GM18498 (cell line): ENCODE measurements at regions not wholly inside any gene's neighbourhood (a gene's known extent, or its start where the extent isn't known, plus 50 kb on each side); places are given as distances from the start of the nearest gene placed in this dataset.
"Not testable (repeated sequence)": the region's sequence is repeated elsewhere in the genome, so short reads cannot be mapped to it uniquely, and the experiment has no call there.

Source experiments
- ATAC-seq: cut with Tn5 transposase; IDR thresholded peaks from one replicate; pipeline ENCODE4 v1.9.1; 2021; ENCODE audit warnings: mild to moderate bottlenecking, moderate library complexity; ENCODE audit not compliant: unreplicated experiment

DNA sequence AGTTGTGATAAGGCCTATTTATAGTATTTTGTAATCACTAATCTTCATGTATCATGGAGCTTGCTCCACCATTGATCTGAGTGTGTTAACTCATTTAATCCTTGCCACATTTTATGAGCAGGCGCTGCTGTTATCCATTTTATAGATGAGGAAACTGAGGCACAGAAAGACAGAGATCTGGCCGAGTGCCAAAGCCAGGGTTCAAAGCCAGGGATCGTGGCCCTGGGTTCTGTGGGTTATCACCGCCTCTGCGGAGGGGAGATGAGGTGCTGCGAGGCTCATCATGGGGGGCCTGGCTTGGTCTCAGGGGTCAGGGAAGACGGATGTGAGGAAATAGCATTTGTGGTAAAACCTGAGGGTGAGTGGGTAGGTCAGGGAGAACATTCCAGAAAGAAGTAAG lies 193.9 kb downstream of the KLRB1 start:
- not testable (repeated sequence) for ATAC-seq

- not testable (repeated sequence) for ATAC-seq
Measured at GRCh38 chr12:9412459-9412858, 195.3 kb downstream of the KLRB1 start.

DNA sequence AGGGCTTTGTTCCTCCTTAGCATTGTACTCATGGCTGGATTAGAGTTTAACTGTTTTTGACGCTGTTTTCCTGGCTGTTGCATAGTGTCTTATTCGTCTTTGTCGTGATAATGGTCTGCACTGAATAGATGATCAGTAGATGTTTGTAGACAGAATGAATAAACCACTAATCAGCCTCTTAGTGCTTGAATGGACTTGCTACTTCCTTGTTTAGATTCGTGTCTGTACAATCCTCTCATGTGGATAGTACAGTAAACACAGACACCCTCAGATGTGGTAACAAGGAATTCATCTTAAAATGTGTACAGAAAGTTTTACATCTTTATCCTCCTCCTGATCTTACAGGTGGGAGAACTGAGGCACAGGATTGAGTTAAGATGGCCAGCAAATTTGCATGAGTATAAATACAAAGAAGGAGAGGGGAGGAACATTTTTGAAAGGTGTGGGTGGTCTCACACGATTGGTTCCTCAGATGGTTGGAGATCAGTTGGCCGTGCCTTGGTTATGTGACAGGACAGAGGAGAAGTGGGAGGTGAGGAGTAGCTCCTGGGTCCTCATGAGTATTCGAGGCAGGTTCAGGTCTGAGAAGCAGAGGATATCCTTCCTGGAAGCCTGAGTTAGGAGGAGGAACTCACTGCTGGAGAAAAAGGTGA lies 196.0 kb downstream of the KLRB1 start:
- ATAC-seq = not testable (repeated sequence)

- not testable (repeated sequence) for ATAC-seq
Measured at GRCh38 chr12:9407425-9407748, 199.2 kb upstream of the PZP start.

DNA sequence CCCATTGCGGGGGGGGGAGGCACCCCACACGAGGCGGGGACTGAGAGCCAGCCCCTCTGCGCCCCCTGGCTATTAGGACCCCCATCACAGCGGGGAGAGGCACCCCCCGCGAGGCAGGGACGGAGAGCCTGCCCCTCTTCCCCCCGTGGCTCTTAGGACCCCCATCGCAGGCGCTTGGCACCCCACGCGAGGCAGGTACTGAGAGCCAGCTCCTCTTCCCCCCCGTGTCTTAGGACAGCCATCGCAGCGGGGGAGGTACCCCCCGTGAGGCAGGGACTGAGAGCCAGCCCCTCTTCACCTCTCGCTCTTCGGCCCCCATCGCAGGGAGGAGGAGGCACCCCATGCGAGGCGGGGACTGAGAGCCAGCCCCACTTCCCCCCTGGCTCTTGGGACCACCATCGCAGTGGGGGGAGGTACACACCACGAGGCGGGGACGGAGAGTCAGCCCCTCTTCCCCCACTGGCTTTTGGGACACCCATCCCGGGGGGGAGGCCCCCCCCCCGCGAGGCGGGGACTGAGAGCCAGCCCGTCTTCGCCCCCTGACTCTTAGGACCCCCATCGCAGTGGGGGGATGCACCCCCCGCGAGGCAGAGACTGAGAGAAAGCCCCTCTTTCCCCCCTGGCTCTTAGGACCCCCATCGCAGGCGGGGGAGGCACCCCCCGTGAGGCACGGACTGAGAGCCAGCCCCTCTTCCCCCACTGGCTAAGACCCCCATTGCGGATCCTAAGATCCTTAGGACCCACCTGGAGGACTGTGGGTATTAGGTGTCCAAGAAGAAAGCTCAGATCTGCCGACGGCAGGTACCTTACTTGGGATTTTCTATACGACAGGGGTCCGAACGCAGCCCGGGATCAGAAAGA lies 198.6 kb upstream of the PZP start:
- no peak for ATAC-seq

- ATAC-seq = no peak
Measured at GRCh38 chr12:9405886-9406563, 197.8 kb upstream of the PZP start.

GRCh38 chr12:9404469-9405260 lies 196.5 kb upstream of the PZP start:
- no peak for ATAC-seq

DNA sequence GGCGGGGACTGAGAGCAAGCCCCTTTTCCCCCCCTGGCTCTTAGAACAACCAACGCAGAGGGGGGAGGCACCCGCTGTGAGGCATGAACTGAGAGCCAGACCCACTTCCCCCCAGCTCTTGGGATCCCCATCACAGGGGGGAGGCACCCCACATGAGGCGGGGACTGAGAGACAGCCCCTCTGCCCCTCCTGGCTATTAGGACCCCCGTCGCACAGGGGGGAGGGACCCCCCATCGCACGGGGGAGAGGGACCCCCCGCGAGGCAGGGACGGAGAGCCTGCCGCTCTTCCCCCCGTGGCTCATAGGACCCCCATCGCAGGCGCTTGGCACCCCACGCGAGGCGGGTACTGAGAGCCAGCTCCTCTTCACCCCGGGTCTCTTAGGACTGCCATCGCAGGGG lies 195.8 kb upstream of the PZP start:
- ATAC-seq = no peak

- not testable (repeated sequence) for ATAC-seq
Measured at GRCh38 chr12:9402432-9403040, 194.3 kb upstream of the PZP start.

GRCh38 chr12:9396367-9396766 lies 188.2 kb upstream of the PZP start:
- ATAC-seq = not testable (repeated sequence)

DNA sequence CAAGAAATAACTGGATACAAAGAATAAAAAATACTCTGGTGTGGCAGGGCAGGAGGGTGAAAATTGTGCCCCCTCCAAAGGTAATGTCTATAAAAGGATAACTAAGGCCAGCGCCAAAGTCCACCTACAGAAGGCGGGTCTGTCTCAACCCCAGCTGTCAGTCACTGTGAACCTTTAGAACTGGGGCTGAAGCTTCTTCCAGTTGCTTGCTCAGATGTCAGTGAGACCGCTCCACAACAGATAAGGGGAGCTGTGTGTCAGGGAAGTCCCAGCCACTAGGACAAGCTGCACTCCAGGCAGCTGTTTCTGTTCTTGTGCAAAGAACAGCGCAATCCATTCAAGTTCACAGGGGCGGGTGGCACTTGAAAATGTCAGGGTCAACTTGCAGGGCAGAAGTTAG lies 187.0 kb upstream of the PZP start:
- ATAC-seq = not testable (repeated sequence)

GRCh38 chr12:9392842-9393241 lies 184.6 kb upstream of the PZP start:
- no peak for ATAC-seq

- no peak for ATAC-seq
Measured at GRCh38 chr12:9391815-9392214, 183.6 kb upstream of the PZP start.

DNA sequence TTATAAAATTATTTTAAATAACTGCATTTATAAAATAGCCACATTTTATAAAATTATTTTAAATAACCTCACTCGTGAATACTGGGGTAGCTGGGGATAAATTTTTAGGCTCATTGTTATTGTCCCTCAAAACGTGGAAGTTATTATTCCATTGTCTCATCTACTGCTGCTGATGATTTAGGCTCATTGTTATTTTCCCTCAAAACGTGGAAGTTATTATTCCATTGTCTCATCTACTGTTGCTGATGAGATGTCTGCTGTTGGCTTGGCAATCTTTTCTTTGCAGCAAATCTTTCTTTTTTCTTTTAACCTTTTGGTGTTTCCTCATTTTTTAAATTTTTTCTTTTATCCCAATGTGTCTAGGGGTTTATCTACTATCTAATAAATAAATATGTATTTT lies 182.6 kb upstream of the PZP start:
- no peak for ATAC-seq

- no peak for ATAC-seq
Measured at GRCh38 chr12:9389796-9390195, 181.6 kb upstream of the PZP start.

DNA sequence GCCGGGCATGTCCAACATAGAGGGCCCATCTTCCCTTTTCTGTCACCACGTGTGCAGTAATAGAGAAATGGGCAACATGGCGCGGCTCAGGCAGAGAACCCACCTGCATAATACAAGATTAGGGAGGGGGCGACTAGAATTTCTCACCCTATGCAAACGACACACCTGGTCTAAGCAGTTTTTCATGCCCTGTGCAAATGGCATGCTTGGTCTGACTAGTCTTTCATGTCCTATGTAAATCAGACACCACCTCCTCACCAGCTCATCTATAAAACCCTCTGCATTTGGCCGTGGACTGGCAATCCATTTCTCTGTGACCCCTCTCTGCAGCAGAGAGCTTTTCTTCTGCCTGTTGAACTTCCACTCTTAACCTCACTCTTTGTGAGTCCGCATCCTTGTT lies 180.2 kb upstream of the PZP start:
- no peak for ATAC-seq

GRCh38 chr12:9387450-9387849 lies 179.3 kb upstream of the PZP start:
- ATAC-seq = no peak

- no peak for ATAC-seq
Measured at GRCh38 chr12:9383585-9383984, 175.4 kb upstream of the PZP start.

GRCh38 chr12:9381619-9382018 lies 173.4 kb upstream of the PZP start:
- no peak for ATAC-seq

DNA sequence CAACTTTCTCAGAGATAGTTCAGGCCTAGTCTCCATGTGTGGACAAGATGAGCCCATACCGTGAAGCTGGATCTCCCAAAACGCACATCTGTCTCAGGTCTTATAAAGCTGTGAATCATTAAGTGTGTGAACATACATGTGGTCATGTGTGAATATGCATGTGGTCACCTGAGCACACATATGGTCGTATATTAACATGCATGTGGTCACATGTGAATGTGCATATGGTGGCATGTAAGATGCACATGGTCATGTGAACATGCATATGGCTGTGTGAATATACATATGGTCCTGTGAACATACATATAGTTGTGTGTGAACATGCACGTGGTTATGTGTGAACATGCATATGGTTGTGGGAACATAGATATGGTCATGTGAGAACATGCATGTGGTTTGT lies 172.5 kb upstream of the PZP start:
- ATAC-seq = no peak
